ENCODE measurements at regions not wholly inside any gene's neighbourhood (a gene's known extent, or its start where the extent isn't known, plus 50 kb on each side); places are given as distances from the start of the nearest gene placed in this dataset.

DNA sequence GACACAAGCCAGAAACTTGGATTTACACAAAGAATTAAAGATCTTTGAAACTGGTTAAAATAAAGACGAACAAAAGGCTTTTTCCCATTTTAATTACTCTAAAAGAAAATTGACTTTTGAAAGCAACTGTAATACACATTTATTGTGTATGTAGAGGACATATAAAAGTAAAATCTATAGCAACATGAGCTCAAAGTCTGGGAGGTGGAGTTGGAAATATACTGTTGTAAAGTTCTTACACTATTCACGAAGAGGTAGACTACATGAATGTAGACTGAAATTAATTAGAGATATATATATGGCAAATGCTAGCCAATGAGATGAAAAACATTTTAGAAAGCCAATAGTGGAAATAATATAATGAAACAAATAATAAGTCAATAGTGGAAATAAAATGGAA, 251.0 kb downstream of the AHR start:
- TF ChIP-seq, protein P1, sequence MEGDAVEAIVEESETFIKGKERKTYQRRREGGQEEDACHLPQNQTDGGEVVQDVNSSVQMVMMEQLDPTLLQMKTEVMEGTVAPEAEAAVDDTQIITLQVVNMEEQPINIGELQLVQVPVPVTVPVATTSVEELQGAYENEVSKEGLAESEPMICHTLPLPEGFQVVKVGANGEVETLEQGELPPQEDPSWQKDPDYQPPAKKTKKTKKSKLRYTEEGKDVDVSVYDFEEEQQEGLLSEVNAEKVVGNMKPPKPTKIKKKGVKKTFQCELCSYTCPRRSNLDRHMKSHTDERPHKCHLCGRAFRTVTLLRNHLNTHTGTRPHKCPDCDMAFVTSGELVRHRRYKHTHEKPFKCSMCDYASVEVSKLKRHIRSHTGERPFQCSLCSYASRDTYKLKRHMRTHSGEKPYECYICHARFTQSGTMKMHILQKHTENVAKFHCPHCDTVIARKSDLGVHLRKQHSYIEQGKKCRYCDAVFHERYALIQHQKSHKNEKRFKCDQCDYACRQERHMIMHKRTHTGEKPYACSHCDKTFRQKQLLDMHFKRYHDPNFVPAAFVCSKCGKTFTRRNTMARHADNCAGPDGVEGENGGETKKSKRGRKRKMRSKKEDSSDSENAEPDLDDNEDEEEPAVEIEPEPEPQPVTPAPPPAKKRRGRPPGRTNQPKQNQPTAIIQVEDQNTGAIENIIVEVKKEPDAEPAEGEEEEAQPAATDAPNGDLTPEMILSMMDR (IDR thresholded peaks at IDR 0.05 in 4 of 5, conservative IDR thresholded peaks at IDR 0.05 in 1 of 5): no peak
- TF ChIP-seq POLR2A (IDR thresholded peaks at IDR 0.05): no peak
